Activated naive CD4-positive, alpha-beta T cell treated with Interleukin-2 at 50 U/mL for 16 hours (primary cell): ENCODE measurements at regions not wholly inside any gene's neighbourhood (a gene's known extent, or its start where the extent isn't known, plus 50 kb on each side); places are given as distances from the start of the nearest gene placed in this dataset.
A peak's percentile ranks its signal among the peaks of the same experiment; 100 is the strongest.

Experiments used
- DNase-seq: peaks from one replicate; pipeline ENCODE4 v3.0.0-alpha.2; 2020

- DNase-seq: no peak
Measured at GRCh38 chr12:98449584-98449983, 65.8 kb upstream of the TMPO start.

GRCh38 chr12:98453070-98453469 lies 62.3 kb upstream of the TMPO start:
- peak; percentile 16 for DNase-seq

GRCh38 chr12:98453492-98453891 lies 61.9 kb upstream of the TMPO start:
- no peak for DNase-seq

GRCh38 chr12:98456041-98456440 lies 59.3 kb upstream of the TMPO start:
- DNase-seq: no peak

GRCh38 chr12:98456576-98457573 lies 58.5 kb upstream of the TMPO start:
- peak; percentile 5 for DNase-seq

GRCh38 chr12:98464190-98464589 lies 51.2 kb upstream of the TMPO start:
- DNase-seq: no peak

- DNase-seq: no peak
Measured at GRCh38 chr12:98465505-98465904, 49.9 kb upstream of the TMPO start.
